NB4 (cell line): ENCODE measurements at regions not wholly inside any gene's neighbourhood (a gene's known extent, or its start where the extent isn't known, plus 50 kb on each side); places are given as distances from the start of the nearest gene placed in this dataset.

Experiments
- CTCF ChIP-seq: IDR thresholded peaks from one replicate; pipeline ENCODE4 v1.5.1; 2012; ENCODE audit warnings: low read depth, low read length
- MAX ChIP-seq: IDR thresholded peaks from 2 replicates; pipeline ENCODE4 v1.6.1; 2011; ENCODE audit warnings: low read depth, low read length
- POLR2A ChIP-seq: IDR thresholded peaks from 2 replicates; pipeline ENCODE4 v1.6.1; 2011; ENCODE audit warnings: mild to moderate bottlenecking; ENCODE audit not compliant: insufficient read length; ENCODE audit errors: extremely low read depth

GRCh38 chr21:31490443-31490842 lies 146.4 kb upstream of the TIAM1 start:
- TF ChIP-seq POLR2A (no peak), CTCF (no peak), MAX (no peak)
